ENCODE measurements at regions not wholly inside any gene's neighbourhood (a gene's known extent, or its start where the extent isn't known, plus 50 kb on each side); places are given as distances from the start of the nearest gene placed in this dataset.

- TF ChIP-seq CTCF (IDR thresholded peaks at IDR 0.05; ENCODE audit: unreplicated experiment): no peak
- no peak for DNase-seq (ENCODE audit: low spot score in 2 of 2, unreplicated experiment in 2 of 2)
- Mint-ChIP-seq H3K27ac (no peak overlapping the region), H3K36me3 (no peaks in the 10 kb centered on the region), H3K9me3 (peaks cover 5% of the 10 kb centered on the region), H3K27me3 (ENCODE audit: low read depth) (no peaks in the 10 kb centered on the region), H3K4me3 (no peak overlapping the region), H3K4me1 (peaks cover 3% of the 10 kb centered on the region)
These were observed 257.8 kb upstream of the VLDLR start for GRCh38 chr9:2363781-2364180.

GRCh38 chr9:2367970-2368369, 253.6 kb upstream of the VLDLR start:
- TF ChIP-seq CTCF (IDR thresholded peaks at IDR 0.05; ENCODE audit: unreplicated experiment): no peak
- no peaks in the 10 kb centered on the region for H3K27me3 Mint-ChIP-seq (ENCODE audit: low read depth)
- H3K9me3 Mint-ChIP-seq: peaks cover 22% of the 10 kb centered on the region
- no peak overlapping the region for H3K4me3 Mint-ChIP-seq
- peaks cover 4% of the 10 kb centered on the region for H3K36me3 Mint-ChIP-seq
- H3K4me1 Mint-ChIP-seq: no peaks in the 10 kb centered on the region
- H3K27ac Mint-ChIP-seq: no peak overlapping the region
- no peak for DNase-seq (ENCODE audit: low spot score in 2 of 2, unreplicated experiment in 2 of 2)

- TF ChIP-seq CTCF (IDR thresholded peaks at IDR 0.05; ENCODE audit: unreplicated experiment): no peak
- H3K27ac Mint-ChIP-seq: no peak overlapping the region
- DNase-seq (ENCODE audit: low spot score in 2 of 2, unreplicated experiment in 2 of 2): no peak
- H3K27me3 Mint-ChIP-seq (ENCODE audit: low read depth): no peaks in the 10 kb centered on the region
- peaks cover 40% of the 10 kb centered on the region for H3K9me3 Mint-ChIP-seq
- no peak overlapping the region for H3K4me3 Mint-ChIP-seq
- peaks cover 17% of the 10 kb centered on the region for H3K36me3 Mint-ChIP-seq
- H3K4me1 Mint-ChIP-seq: no peaks in the 10 kb centered on the region
These were observed 247.9 kb upstream of the VLDLR start for GRCh38 chr9:2373648-2374047.

GRCh38 chr9:2375114-2375513, 246.5 kb upstream of the VLDLR start:
- Mint-ChIP-seq H3K4me3 (no peak overlapping the region), H3K4me1 (peaks cover under 1% of the 10 kb centered on the region), H3K27me3 (ENCODE audit: low read depth) (no peaks in the 10 kb centered on the region), H3K36me3 (peaks cover 17% of the 10 kb centered on the region), H3K9me3 (peaks cover 43% of the 10 kb centered on the region), H3K27ac (no peak overlapping the region)
- TF ChIP-seq CTCF (IDR thresholded peaks at IDR 0.05; ENCODE audit: unreplicated experiment): no peak
- no peak for DNase-seq (ENCODE audit: low spot score in 2 of 2, unreplicated experiment in 2 of 2)

GRCh38 chr9:2377117-2377516, 244.5 kb upstream of the VLDLR start:
- DNase-seq (ENCODE audit: low spot score in 2 of 2, unreplicated experiment in 2 of 2): no peak
- H3K36me3 Mint-ChIP-seq: peaks cover 14% of the 10 kb centered on the region
- no peak for TF ChIP-seq CTCF (IDR thresholded peaks at IDR 0.05; ENCODE audit: unreplicated experiment)
- H3K4me1 Mint-ChIP-seq: peaks cover 8% of the 10 kb centered on the region
- peaks cover 40% of the 10 kb centered on the region for H3K9me3 Mint-ChIP-seq
- no peaks in the 10 kb centered on the region for H3K27me3 Mint-ChIP-seq (ENCODE audit: low read depth)
- H3K27ac Mint-ChIP-seq: no peak overlapping the region
- H3K4me3 Mint-ChIP-seq: no peak overlapping the region

- Mint-ChIP-seq H3K9me3 (peaks cover 33% of the 10 kb centered on the region), H3K36me3 (peaks cover 14% of the 10 kb centered on the region)
- TF ChIP-seq CTCF (IDR thresholded peaks at IDR 0.05; ENCODE audit: unreplicated experiment): no peak
These were observed 243.8 kb upstream of the VLDLR start for GRCh38 chr9:2377834-2378233.

More at GRCh38 chr9:2377834-2378233, 243.8 kb upstream of the VLDLR start:
- no peak for DNase-seq (ENCODE audit: low spot score in 2 of 2, unreplicated experiment in 2 of 2)
- Mint-ChIP-seq H3K27me3 (ENCODE audit: low read depth) (no peaks in the 10 kb centered on the region), H3K27ac (no peak overlapping the region), H3K4me1 (peaks cover 13% of the 10 kb centered on the region), H3K4me3 (no peak overlapping the region)
